ENCODE measurements at regions not wholly inside any gene's neighbourhood (a gene's known extent, or its start where the extent isn't known, plus 50 kb on each side); places are given as distances from the start of the nearest gene placed in this dataset.

DNA sequence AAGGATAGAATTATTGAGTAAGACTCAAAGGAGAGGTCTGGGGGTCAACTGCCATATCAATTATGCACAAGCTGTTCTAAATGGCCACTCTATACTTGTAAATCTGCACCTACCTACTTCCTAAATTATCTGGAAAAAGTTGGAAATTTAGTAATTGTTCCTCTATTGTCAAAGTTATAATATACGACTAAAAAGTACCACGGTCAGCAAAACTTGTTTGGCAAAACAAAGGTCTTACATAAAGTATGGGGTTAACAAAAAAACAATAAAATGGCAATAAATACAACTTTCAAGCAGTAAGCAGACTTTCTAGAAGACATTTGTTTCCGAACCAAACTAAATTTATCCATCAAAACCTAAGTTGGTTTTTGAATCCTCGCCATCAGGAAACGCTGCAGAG, 309.7 kb downstream of the FRK start:
- TF ChIP-seq STAT1 (IDR thresholded peaks at IDR 0.05; ENCODE audit: unreplicated experiment), result no peak
- TF ChIP-seq, protein P1, sequence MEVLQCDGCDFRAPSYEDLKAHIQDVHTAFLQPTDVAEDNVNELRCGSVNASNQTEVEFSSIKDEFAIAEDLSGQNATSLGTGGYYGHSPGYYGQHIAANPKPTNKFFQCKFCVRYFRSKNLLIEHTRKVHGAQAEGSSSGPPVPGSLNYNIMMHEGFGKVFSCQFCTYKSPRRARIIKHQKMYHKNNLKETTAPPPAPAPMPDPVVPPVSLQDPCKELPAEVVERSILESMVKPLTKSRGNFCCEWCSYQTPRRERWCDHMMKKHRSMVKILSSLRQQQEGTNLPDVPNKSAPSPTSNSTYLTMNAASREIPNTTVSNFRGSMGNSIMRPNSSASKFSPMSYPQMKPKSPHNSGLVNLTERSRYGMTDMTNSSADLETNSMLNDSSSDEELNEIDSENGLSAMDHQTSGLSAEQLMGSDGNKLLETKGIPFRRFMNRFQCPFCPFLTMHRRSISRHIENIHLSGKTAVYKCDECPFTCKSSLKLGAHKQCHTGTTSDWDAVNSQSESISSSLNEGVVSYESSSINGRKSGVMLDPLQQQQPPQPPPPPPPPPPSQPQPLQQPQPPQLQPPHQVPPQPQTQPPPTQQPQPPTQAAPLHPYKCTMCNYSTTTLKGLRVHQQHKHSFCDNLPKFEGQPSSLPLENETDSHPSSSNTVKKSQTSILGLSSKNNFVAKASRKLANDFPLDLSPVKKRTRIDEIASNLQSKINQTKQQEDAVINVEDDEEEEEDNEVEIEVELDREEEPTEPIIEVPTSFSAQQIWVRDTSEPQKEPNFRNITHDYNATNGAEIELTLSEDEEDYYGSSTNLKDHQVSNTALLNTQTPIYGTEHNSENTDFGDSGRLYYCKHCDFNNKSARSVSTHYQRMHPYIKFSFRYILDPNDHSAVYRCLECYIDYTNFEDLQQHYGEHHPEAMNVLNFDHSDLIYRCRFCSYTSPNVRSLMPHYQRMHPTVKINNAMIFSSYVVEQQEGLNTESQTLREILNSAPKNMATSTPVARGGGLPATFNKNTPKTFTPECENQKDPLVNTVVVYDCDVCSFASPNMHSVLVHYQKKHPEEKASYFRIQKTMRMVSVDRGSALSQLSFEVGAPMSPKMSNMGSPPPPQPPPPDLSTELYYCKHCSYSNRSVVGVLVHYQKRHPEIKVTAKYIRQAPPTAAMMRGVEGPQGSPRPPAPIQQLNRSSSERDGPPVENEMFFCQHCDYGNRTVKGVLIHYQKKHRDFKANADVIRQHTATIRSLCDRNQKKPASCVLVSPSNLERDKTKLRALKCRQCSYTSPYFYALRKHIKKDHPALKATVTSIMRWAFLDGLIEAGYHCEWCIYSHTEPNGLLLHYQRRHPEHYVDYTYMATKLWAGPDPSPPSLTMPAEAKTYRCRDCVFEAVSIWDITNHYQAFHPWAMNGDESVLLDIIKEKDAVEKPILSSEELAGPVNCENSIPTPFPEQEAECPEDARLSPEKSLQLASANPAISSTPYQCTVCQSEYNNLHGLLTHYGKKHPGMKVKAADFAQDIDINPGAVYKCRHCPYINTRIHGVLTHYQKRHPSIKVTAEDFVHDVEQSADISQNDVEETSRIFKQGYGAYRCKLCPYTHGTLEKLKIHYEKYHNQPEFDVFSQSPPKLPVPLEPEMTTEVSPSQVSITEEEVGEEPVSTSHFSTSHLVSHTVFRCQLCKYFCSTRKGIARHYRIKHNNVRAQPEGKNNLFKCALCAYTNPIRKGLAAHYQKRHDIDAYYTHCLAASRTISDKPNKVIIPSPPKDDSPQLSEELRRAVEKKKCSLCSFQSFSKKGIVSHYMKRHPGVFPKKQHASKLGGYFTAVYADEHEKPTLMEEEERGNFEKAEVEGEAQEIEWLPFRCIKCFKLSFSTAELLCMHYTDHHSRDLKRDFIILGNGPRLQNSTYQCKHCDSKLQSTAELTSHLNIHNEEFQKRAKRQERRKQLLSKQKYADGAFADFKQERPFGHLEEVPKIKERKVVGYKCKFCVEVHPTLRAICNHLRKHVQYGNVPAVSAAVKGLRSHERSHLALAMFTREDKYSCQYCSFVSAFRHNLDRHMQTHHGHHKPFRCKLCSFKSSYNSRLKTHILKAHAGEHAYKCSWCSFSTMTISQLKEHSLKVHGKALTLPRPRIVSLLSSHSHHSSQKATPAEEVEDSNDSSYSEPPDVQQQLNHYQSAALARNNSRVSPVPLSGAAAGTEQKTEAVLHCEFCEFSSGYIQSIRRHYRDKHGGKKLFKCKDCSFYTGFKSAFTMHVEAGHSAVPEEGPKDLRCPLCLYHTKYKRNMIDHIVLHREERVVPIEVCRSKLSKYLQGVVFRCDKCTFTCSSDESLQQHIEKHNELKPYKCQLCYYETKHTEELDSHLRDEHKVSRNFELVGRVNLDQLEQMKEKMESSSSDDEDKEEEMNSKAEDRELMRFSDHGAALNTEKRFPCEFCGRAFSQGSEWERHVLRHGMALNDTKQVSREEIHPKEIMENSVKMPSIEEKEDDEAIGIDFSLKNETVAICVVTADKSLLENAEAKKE (CRISPR knock-in tag; IDR thresholded peaks at IDR 0.05), result no peak
- TF ChIP-seq POLR2AphosphoS5 (IDR thresholded peaks at IDR 0.05; ENCODE audit: low read depth), result no peak
- no peak for TF ChIP-seq ZNF114 (CRISPR knock-in tag; IDR thresholded peaks at IDR 0.05)
- TF ChIP-seq CREB1 (CRISPR knock-in tag; IDR thresholded peaks at IDR 0.05; ENCODE audit: low read depth), result no peak
- no peak for TF ChIP-seq ZNF331 (CRISPR knock-in tag; IDR thresholded peaks at IDR 0.05; ENCODE audit: low read depth)
- TF ChIP-seq, protein P2, sequence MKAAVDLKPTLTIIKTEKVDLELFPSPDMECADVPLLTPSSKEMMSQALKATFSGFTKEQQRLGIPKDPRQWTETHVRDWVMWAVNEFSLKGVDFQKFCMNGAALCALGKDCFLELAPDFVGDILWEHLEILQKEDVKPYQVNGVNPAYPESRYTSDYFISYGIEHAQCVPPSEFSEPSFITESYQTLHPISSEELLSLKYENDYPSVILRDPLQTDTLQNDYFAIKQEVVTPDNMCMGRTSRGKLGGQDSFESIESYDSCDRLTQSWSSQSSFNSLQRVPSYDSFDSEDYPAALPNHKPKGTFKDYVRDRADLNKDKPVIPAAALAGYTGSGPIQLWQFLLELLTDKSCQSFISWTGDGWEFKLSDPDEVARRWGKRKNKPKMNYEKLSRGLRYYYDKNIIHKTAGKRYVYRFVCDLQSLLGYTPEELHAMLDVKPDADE (IDR thresholded peaks at IDR 0.05), result no peak
- TF ChIP-seq JUNB (IDR thresholded peaks at IDR 0.05; ENCODE audit: unreplicated experiment), result no peak
- TF ChIP-seq NANOG (IDR thresholded peaks at IDR 0.05; ENCODE audit: borderline replicate concordance), result no peak
- TF ChIP-seq, protein P3, sequence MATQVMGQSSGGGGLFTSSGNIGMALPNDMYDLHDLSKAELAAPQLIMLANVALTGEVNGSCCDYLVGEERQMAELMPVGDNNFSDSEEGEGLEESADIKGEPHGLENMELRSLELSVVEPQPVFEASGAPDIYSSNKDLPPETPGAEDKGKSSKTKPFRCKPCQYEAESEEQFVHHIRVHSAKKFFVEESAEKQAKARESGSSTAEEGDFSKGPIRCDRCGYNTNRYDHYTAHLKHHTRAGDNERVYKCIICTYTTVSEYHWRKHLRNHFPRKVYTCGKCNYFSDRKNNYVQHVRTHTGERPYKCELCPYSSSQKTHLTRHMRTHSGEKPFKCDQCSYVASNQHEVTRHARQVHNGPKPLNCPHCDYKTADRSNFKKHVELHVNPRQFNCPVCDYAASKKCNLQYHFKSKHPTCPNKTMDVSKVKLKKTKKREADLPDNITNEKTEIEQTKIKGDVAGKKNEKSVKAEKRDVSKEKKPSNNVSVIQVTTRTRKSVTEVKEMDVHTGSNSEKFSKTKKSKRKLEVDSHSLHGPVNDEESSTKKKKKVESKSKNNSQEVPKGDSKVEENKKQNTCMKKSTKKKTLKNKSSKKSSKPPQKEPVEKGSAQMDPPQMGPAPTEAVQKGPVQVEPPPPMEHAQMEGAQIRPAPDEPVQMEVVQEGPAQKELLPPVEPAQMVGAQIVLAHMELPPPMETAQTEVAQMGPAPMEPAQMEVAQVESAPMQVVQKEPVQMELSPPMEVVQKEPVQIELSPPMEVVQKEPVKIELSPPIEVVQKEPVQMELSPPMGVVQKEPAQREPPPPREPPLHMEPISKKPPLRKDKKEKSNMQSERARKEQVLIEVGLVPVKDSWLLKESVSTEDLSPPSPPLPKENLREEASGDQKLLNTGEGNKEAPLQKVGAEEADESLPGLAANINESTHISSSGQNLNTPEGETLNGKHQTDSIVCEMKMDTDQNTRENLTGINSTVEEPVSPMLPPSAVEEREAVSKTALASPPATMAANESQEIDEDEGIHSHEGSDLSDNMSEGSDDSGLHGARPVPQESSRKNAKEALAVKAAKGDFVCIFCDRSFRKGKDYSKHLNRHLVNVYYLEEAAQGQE (IDR thresholded peaks at IDR 0.05; ENCODE audit: unreplicated experiment), result no peak
- TF ChIP-seq EZH2phosphoT487 (IDR thresholded peaks at IDR 0.05; ENCODE audit: unreplicated experiment), result no peak
- TF ChIP-seq, protein P4, sequence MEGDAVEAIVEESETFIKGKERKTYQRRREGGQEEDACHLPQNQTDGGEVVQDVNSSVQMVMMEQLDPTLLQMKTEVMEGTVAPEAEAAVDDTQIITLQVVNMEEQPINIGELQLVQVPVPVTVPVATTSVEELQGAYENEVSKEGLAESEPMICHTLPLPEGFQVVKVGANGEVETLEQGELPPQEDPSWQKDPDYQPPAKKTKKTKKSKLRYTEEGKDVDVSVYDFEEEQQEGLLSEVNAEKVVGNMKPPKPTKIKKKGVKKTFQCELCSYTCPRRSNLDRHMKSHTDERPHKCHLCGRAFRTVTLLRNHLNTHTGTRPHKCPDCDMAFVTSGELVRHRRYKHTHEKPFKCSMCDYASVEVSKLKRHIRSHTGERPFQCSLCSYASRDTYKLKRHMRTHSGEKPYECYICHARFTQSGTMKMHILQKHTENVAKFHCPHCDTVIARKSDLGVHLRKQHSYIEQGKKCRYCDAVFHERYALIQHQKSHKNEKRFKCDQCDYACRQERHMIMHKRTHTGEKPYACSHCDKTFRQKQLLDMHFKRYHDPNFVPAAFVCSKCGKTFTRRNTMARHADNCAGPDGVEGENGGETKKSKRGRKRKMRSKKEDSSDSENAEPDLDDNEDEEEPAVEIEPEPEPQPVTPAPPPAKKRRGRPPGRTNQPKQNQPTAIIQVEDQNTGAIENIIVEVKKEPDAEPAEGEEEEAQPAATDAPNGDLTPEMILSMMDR (conservative IDR thresholded peaks at IDR 0.05; ENCODE audit: low read depth in 2 of 2), result no peak
- peaks cover 2% of the 10 kb centered on the region for H3K27me3 Mint-ChIP-seq (ENCODE audit: insufficient read depth, low read depth, poor library complexity)
- DNase-seq (ENCODE audit: low spot score) (no peak), ATAC-seq (no peak)
- H3K27me3 ChIP-seq (ENCODE audit: insufficient read depth), result no peaks in the 10 kb centered on the region
- no peaks in the 10 kb centered on the region for H4K20me1 ChIP-seq (replicated peaks; ENCODE audit: insufficient read depth)
- no peak overlapping the region for H3K4me3 ChIP-seq
- H3K4me1 ChIP-seq (ENCODE audit: insufficient read depth), result no peaks in the 10 kb centered on the region
- no peaks in the 10 kb centered on the region for H3K36me3 ChIP-seq (ENCODE audit: insufficient read depth)
- no peaks in the 10 kb centered on the region for H3K4me1 Mint-ChIP-seq
- no peaks in the 10 kb centered on the region; the same call in 2 of the 3 replicates for H3K9me3 Mint-ChIP-seq
- no peak overlapping the region for H3K4me3 Mint-ChIP-seq
- H3K27ac ChIP-seq (ENCODE audit: low read depth), result no peak overlapping the region
- no peaks in the 10 kb centered on the region for H3K79me2 ChIP-seq (replicated peaks; ENCODE audit: insufficient read depth)
- H3K9me2 ChIP-seq (ENCODE audit: insufficient read depth), result no peaks in the 10 kb centered on the region
- no peaks in the 10 kb centered on the region for H3F3A ChIP-seq (replicated peaks; ENCODE audit: low read depth)
- H3K36me3 Mint-ChIP-seq (ENCODE audit: low read depth), result no peaks in the 10 kb centered on the region
- H3K4me2 ChIP-seq, result no peak overlapping the region
- no peak overlapping the region for H3K27ac Mint-ChIP-seq
- no peak overlapping the region for H2AFZ ChIP-seq

Measured in GM23338 (cell line).